GM21528 (cell line): ENCODE measurements at regions not wholly inside any gene's neighbourhood (a gene's known extent, or its start where the extent isn't known, plus 50 kb on each side); places are given as distances from the start of the nearest gene placed in this dataset.
"Not testable (repeated sequence)": the region's sequence is repeated elsewhere in the genome, so short reads cannot be mapped to it uniquely, and the experiment has no call there.

ENCODE experiments used
- ATAC-seq: cut with Tn5 transposase; IDR thresholded peaks from one replicate; pipeline ENCODE4 v1.9.1; 2021; ENCODE audit warnings: mild to moderate bottlenecking, moderate library complexity; ENCODE audit not compliant: unreplicated experiment, low FRiP score

GRCh38 chr15:79738143-79738542, 158.7 kb downstream of the MTHFS start:
- ATAC-seq, result no peak

- ATAC-seq, result no peak
Observed at GRCh38 chr15:79740561-79740960, 156.3 kb downstream of the MTHFS start.

- ATAC-seq, result no peak
Observed at GRCh38 chr15:79743032-79743431, 153.8 kb downstream of the MTHFS start.

GRCh38 chr15:79744485-79744884, 152.3 kb downstream of the MTHFS start:
- not testable (repeated sequence) for ATAC-seq

GRCh38 chr15:79756365-79756764, 140.4 kb downstream of the MTHFS start:
- no peak for ATAC-seq

- ATAC-seq, result no peak
Observed at GRCh38 chr15:79765081-79765480, 131.7 kb downstream of the MTHFS start.

GRCh38 chr15:79769069-79769481, 127.7 kb downstream of the MTHFS start:
- no peak for ATAC-seq

- ATAC-seq, result no peak
Observed at GRCh38 chr15:79769933-79770759, 126.7 kb downstream of the MTHFS start.

- ATAC-seq, result no peak
Observed at GRCh38 chr15:79773128-79773527, 123.7 kb downstream of the MTHFS start.

GRCh38 chr15:79775821-79776220, 121.0 kb downstream of the MTHFS start:
- no peak for ATAC-seq

- ATAC-seq, result no peak
Observed at GRCh38 chr15:79777916-79778315, 118.9 kb downstream of the MTHFS start.

GRCh38 chr15:79778378-79778990, 118.3 kb downstream of the MTHFS start:
- no peak for ATAC-seq

- ATAC-seq, result no peak
Observed at GRCh38 chr15:79779746-79780145, 117.1 kb downstream of the MTHFS start.

GRCh38 chr15:79782307-79782706, 114.5 kb downstream of the MTHFS start:
- not testable (repeated sequence) for ATAC-seq
